HG03139 (cell line): ENCODE measurements at regions not wholly inside any gene's neighbourhood (a gene's known extent, or its start where the extent isn't known, plus 50 kb on each side); places are given as distances from the start of the nearest gene placed in this dataset.

Source experiments
- ATAC-seq: cut with Tn5 transposase; IDR thresholded peaks from one replicate; pipeline ENCODE4 v1.9.1; 2021; ENCODE audit not compliant: unreplicated experiment

DNA sequence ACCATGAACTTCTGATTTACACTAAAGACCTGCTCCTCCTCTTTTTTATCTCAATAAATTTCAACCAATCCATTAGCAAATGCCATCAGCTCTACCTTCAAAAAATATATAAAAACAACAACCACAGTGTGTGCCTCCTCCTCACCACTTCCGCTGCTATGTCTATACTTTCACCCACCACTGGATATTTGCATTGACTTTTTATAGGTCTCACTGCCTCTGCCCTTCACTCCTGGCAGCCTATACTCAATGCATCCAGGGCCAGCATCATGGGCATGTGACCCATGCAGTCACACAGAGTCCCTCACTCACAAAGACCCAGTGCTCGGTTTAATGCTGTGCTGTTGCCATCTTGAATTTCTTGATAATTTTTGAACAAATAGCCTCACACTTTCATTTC, 53.5 kb upstream of the CCDC54 start:
- ATAC-seq, result no peak

- ATAC-seq, result no peak
Observed at GRCh38 chr3:107325446-107325845, 51.8 kb upstream of the CCDC54 start.
